ENCODE measurements at regions not wholly inside any gene's neighbourhood (a gene's known extent, or its start where the extent isn't known, plus 50 kb on each side); places are given as distances from the start of the nearest gene placed in this dataset.
"Not testable (repeated sequence)": the region's sequence is repeated elsewhere in the genome, so short reads cannot be mapped to it uniquely, and the experiment has no call there.

DNA sequence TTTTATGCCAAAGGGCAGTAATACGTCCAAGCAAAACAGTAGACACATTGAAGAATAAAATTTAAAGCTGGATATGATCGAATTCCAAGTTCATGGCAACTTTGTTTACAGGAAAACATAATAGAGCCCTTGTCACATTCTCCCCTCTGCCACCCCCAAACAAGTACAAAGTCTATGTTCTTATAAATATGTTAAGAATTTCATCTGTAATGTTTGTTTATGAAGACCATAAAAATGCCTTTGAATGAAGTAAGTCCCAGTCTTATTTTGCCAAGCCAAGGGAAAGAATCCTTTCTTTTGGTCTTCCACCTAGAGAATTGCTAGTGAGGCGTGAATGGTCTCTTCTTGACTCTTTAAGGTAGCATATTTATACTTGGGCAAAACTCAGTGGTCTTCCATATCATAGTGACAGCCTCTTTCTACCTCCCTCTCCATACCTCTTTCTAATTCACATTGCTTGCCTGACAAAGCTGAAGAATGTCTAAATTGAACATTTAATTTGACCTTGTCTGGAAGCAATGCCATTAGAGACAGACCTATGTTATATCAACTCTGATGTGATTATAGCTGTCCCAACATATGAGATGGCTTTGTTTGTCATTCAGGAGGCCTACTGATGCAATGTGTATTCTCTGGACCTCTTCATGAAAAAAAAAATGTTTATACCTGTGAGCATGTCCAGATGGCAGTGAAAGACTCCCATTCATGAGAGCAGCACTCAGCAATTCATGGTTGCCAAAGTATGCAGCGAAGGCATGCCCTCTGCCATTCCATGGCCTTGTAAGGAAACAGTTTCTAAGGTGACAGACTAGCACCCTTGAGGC is 70.6 kb upstream of the CCN2 start (continued):
- TF ChIP-seq, protein P1, sequence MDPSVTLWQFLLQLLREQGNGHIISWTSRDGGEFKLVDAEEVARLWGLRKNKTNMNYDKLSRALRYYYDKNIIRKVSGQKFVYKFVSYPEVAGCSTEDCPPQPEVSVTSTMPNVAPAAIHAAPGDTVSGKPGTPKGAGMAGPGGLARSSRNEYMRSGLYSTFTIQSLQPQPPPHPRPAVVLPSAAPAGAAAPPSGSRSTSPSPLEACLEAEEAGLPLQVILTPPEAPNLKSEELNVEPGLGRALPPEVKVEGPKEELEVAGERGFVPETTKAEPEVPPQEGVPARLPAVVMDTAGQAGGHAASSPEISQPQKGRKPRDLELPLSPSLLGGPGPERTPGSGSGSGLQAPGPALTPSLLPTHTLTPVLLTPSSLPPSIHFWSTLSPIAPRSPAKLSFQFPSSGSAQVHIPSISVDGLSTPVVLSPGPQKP (IDR thresholded peaks at IDR 0.05; ENCODE audit: borderline replicate concordance, low read depth, low read length), result no peak
- TF ChIP-seq FOS (IDR thresholded peaks at IDR 0.05; ENCODE audit: low read depth, low read length), result no peak

DNA sequence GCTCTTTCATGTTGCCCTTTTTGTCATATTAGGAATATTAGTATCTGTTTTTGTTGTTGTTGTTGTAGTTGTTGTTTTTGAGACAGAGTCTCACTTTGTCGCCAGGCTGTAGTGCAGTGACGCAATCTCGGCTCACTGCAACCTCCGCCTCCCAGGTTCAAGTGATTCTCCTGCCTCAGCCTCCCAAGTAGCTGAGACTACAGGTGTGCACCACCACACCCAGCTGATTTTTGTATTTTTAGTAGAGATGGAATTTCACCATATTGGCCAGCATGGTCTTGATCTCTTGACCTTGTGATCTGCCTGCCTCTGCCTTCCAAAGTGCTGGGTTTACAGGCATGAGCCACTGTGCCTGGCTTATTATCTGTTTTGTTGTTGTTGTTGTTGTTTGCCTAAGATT is 69.7 kb upstream of the CCN2 start:
- H2BK120ac ChIP-seq (ENCODE audit: low read depth, low read length); H3K9me3 ChIP-seq (ENCODE audit: control insufficient read depth, insufficient read depth, low read length); H3K56ac ChIP-seq (ENCODE audit: extremely low read depth, insufficient read depth, low read length); H3K4me2 ChIP-seq (ENCODE audit: low read depth, low read length); H3K9ac ChIP-seq (ENCODE audit: low read depth, low read length); dilution Hi-C loops (cut with HindIII; ENCODE audit: low sequenced_read_pairs, unreplicated experiment); H3K79me1 ChIP-seq (ENCODE audit: low read depth in 1 of 2, low read length in 2 of 2); H3K23ac ChIP-seq (ENCODE audit: low read depth, low read length); H2BK15ac ChIP-seq (ENCODE audit: low read depth, low read length); in situ Hi-C loops (cut with MboI; ENCODE audit: low sequenced_read_pairs); H3K36me3 ChIP-seq (ENCODE audit: control insufficient read depth, insufficient read depth, low read length); H2AFZ ChIP-seq (replicated peaks; ENCODE audit: low read length, poor library complexity); ATAC-seq (ENCODE audit: low read depth); H3K18ac ChIP-seq (ENCODE audit: low read depth, low read length); H3K27ac ChIP-seq (ENCODE audit: insufficient read depth, low read length); H4K8ac ChIP-seq (ENCODE audit: low read depth in 2 of 2, low read length in 2 of 2); POLR2A ChIA-PET (ENCODE audit: unreplicated experiment); DNase-seq; CTCF ChIA-PET; H4K91ac ChIP-seq (ENCODE audit: insufficient read depth, low read depth, low read length); H3K14ac ChIP-seq (replicated peaks; ENCODE audit: low read depth, low read length); H2AK5ac ChIP-seq (ENCODE audit: low read depth, low read length); H4K5ac ChIP-seq (ENCODE audit: low read depth, low read length); H4K20me1 ChIP-seq (ENCODE audit: insufficient read depth, low read length); H2AK9ac ChIP-seq (replicated peaks; ENCODE audit: low read depth, low read length, poor library complexity); H3K4me1 ChIP-seq (ENCODE audit: control insufficient read depth, insufficient read depth, low read length); H3K27me3 ChIP-seq (ENCODE audit: control insufficient read depth, insufficient read depth, low read length); BruUV-seq (replicated peaks); intact Hi-C loops (cut with micrococcal nuclease); H3K4ac ChIP-seq (ENCODE audit: low read depth, low read length); H3K9me1 ChIP-seq (ENCODE audit: insufficient read depth, low read length); H3K4me3 ChIP-seq (ENCODE audit: insufficient read depth, low read depth, low read length): not testable (repeated sequence)
- 0 out of 2 replicates have a peak overlapping the region, but pooled peaks have one; percentile 48 for H2BK20ac ChIP-seq (ENCODE audit: low read depth, low read length)
- peak overlapping the region; percentile 18 for H2BK5ac ChIP-seq (ENCODE audit: low read depth, low read length, poor library complexity, severe bottlenecking)
- WGBS, 2 experiments (ENCODE audit: extremely low coverage in 2 of 2, insufficient read length in 1 of 2), result no CpG with 5 or more reads among the region's 4 CpGs

Data from IMR-90 (cell line).